A549 (cell line): ENCODE measurements at regions not wholly inside any gene's neighbourhood (a gene's known extent, or its start where the extent isn't known, plus 50 kb on each side); places are given as distances from the start of the nearest gene placed in this dataset.

Experiments used
- ATAC-seq, 2 experiments: fragments of 200-7000 bp in 1 of 2; fragments of >200 bp in 1 of 2; cut with Nextera tagmentation in 1 of 2; cut with Tn5 transposase in 1 of 2; 3 replicates each; pipeline versions ENCODE4 v1.8.0 to v1.9.1; 2018 to 2020; ENCODE audit warnings: mild to moderate bottlenecking in 1 of 2, moderate library complexity in 1 of 2
- CTCF ChIA-PET: fragments of 300-600 bp; sonication (Branson Sonifier 250); formaldehyde crosslinking; extraction: SDS; loops from one replicate; lab custom pipeline; 2021; ENCODE audit warnings: antibody characterized with exemption, inconsistent platforms; lab: Yijun Ruan, JAX
- POLR2A ChIA-PET: fragments of 350-600 bp; formaldehyde crosslinking; extraction: SDS; loops from one replicate; lab custom pipeline; 2021; ENCODE audit warnings: antibody characterized with exemption, inconsistent platforms; lab: Yijun Ruan, JAX
- DNase-seq, 2 experiments: peaks; one replicate each; pipeline versions ENCODE4 v3.0.0 to v3.0.0-alpha.2; 2011 to 2016; ENCODE audit warnings: low read depth in 1 of 2, low spot score in 1 of 2
- FAIRE-seq: peaks from 2 replicates; lab custom pipeline; 2011; peaks lifted over from hg19 to GRCh38; lab: Jason Lieb, UNC
- H3K27ac ChIP-seq, 2 experiments: fragments of >200 bp; sonication (Bioruptor Twin); formaldehyde crosslinking; 3 replicates each; pipeline ENCODE4 v1.5.1; 2016 to 2017
- H3K4me1 ChIP-seq: fragments of >200 bp; sonication (Bioruptor Twin); formaldehyde crosslinking; 3 replicates; pipeline ENCODE4 v1.6.1; 2016
- H3K4me2 ChIP-seq: fragments of >200 bp; sonication (Bioruptor Twin); formaldehyde crosslinking; 3 replicates; pipeline ENCODE4 v1.6.1; 2016
- H3K4me3 ChIP-seq: fragments of >200 bp; sonication (Bioruptor Twin); formaldehyde crosslinking; 3 replicates; pipeline ENCODE4 v1.5.1; 2016
- H3K9me3 ChIP-seq: fragments of >200 bp; sonication (Bioruptor Twin); formaldehyde crosslinking; 3 replicates; pipeline ENCODE4 v1.6.1; 2016
- CBX8 ChIP-seq: fragments of 200-600 bp; sonication (generic); IDR thresholded peaks from 2 replicates; pipeline ENCODE4 v1.6.1; 2016
- CEBPB ChIP-seq, 2 experiments: fragments of >200 bp in 1 of 2; sonication (Bioruptor Twin) in 1 of 2; formaldehyde crosslinking in 1 of 2; IDR thresholded peaks; 2 replicates each; pipeline ENCODE4 v1.6.1; 2012 to 2016
- CHD2 ChIP-seq: fragments of 150-350 bp; IDR thresholded peaks from 2 replicates; pipeline ENCODE4 v1.6.1; 2014; ENCODE audit warnings: low read length; ENCODE audit not compliant: partially characterized antibody
- EHMT2 ChIP-seq: fragments of 200-600 bp; sonication (generic); IDR thresholded peaks from 2 replicates; pipeline ENCODE4 v1.6.1; 2016; ENCODE audit warnings: antibody characterized with exemption, low read depth, mild to moderate bottlenecking, moderate library complexity
- FOSL2 ChIP-seq, 2 experiments: fragments of 450-650 bp in 1 of 2; fragments of >200 bp in 1 of 2; sonication (Bioruptor Twin) in 1 of 2; formaldehyde crosslinking; IDR thresholded peaks; 2 replicates each; pipeline versions ENCODE4 v1.5.0 to v1.6.1; 2016 to 2020; ENCODE audit warnings: mild to moderate bottlenecking in 1 of 2, moderate library complexity in 1 of 2
- HEYL ChIP-seq: fragments of 250-450 bp; sonication (Bioruptor Pico); IDR thresholded peaks from 2 replicates; pipeline ENCODE4 v1.8.0; 2021; ENCODE audit warnings: mild to moderate bottlenecking, moderate library complexity
- HOXB13 ChIP-seq: fragments of 250-450 bp; sonication (Bioruptor Pico); IDR thresholded peaks from 2 replicates; pipeline ENCODE4 v1.5.0; 2020; ENCODE audit warnings: low read depth, mild to moderate bottlenecking, moderate library complexity
- HOXB5 ChIP-seq: fragments of 250-450 bp; sonication (Bioruptor Pico); IDR thresholded peaks from 2 replicates; pipeline ENCODE4 v1.5.0; 2020; ENCODE audit warnings: mild to moderate bottlenecking, moderate library complexity
- MAZ ChIP-seq: fragments of 150-350 bp; IDR thresholded peaks from 2 replicates; pipeline ENCODE4 v1.6.1; 2014; ENCODE audit warnings: antibody characterized with exemption, low read depth, low read length, borderline replicate concordance
- NR3C1 ChIP-seq: fragments of >200 bp; sonication (Bioruptor Twin); formaldehyde crosslinking; IDR thresholded peaks from 3 replicates; pipeline ENCODE4 v1.6.1; 2017
- POLR2A ChIP-seq: IDR thresholded peaks from 2 replicates; pipeline ENCODE4 v1.6.1; 2012; ENCODE audit warnings: mild to moderate bottlenecking, low read length
- POLR2AphosphoS2 ChIP-seq: conservative IDR thresholded peaks from 2 replicates; pipeline ENCODE4 v1.6.1; 2012; ENCODE audit warnings: low read length, improper control_type of control experiment, inconsistent platforms
- RAD21 ChIP-seq, 2 experiments: fragments of >200 bp in 1 of 2; sonication (Bioruptor Twin) in 1 of 2; formaldehyde crosslinking in 1 of 2; IDR thresholded peaks in 1 of 2; conservative IDR thresholded peaks in 1 of 2; 2 replicates in 1 of 2; 3 replicates in 1 of 2; pipeline ENCODE4 v1.6.1; 2012 to 2018; ENCODE audit warnings: inconsistent platforms in 1 of 2
- RARB ChIP-seq: fragments of 250-450 bp; sonication (Bioruptor Pico); IDR thresholded peaks from 2 replicates; pipeline ENCODE4 v1.8.0; 2021; ENCODE audit warnings: mild to moderate bottlenecking, moderate library complexity
- RCOR1 ChIP-seq: fragments of 150-350 bp; IDR thresholded peaks from 2 replicates; pipeline ENCODE4 v1.6.1; 2014; ENCODE audit warnings: antibody characterized with exemption, low read length, low read depth
- RNF2 ChIP-seq: fragments of 200-600 bp; sonication (generic); IDR thresholded peaks from 2 replicates; pipeline ENCODE4 v1.6.1; 2016; ENCODE audit warnings: low read depth, mild to moderate bottlenecking, antibody characterized with exemption, moderate library complexity, borderline replicate concordance
- SMC3 ChIP-seq: fragments of >200 bp; sonication (Bioruptor Twin); formaldehyde crosslinking; IDR thresholded peaks from 3 replicates; pipeline ENCODE4 v1.6.1; 2018; ENCODE audit warnings: inconsistent platforms
- SREBF2 ChIP-seq: fragments of 450-650 bp; IDR thresholded peaks from 2 replicates; pipeline ENCODE4 v1.6.1; 2014; ENCODE audit warnings: mild to moderate bottlenecking, moderate library complexity
- TFCP2L1 ChIP-seq: fragments of 250-450 bp; sonication (Bioruptor Pico); IDR thresholded peaks from 2 replicates; pipeline ENCODE4 v1.5.0; 2021; ENCODE audit warnings: mild to moderate bottlenecking
- TP53 ChIP-seq: fragments of 250-450 bp; sonication (Bioruptor Pico); IDR thresholded peaks from 2 replicates; pipeline ENCODE4 v1.5.0; 2021; ENCODE audit warnings: mild to moderate bottlenecking, moderate library complexity
- ZNF302 ChIP-seq: fragments of 250-450 bp; sonication (Bioruptor Pico); IDR thresholded peaks from 2 replicates; pipeline ENCODE4 v1.9.0; 2021; ENCODE audit warnings: inconsistent platforms, mild to moderate bottlenecking, moderate library complexity
- WGBS: methylation state at CpG from one replicate; pipeline ENCODE4 v1.1.6; 2017; ENCODE audit errors: missing lambda C conversion rate; 5-methylcytosine and 5-hydroxymethylcytosine counted together
- TF ChIP-seq, protein P1 (sequence below): fragments of 450-650 bp; IDR thresholded peaks from 2 replicates; pipeline ENCODE4 v1.6.1; 2014; ENCODE audit warnings: antibody characterized with exemption
- TF ChIP-seq, protein P2 (sequence below): fragments of >200 bp; sonication (Bioruptor Twin); formaldehyde crosslinking; IDR thresholded peaks from 2 replicates; pipeline ENCODE4 v1.6.1; 2016
- TF ChIP-seq, protein P3 (sequence below): fragments of 250-450 bp; sonication (Bioruptor Pico); IDR thresholded peaks from 2 replicates; pipeline ENCODE4 v1.5.0; 2020; ENCODE audit warnings: low read depth, mild to moderate bottlenecking, moderate library complexity
- TF ChIP-seq, protein P4 (sequence below): fragments of >200 bp; sonication (Bioruptor Twin); formaldehyde crosslinking; IDR thresholded peaks from 3 replicates; pipeline ENCODE4 v1.6.1; 2016

DNA sequence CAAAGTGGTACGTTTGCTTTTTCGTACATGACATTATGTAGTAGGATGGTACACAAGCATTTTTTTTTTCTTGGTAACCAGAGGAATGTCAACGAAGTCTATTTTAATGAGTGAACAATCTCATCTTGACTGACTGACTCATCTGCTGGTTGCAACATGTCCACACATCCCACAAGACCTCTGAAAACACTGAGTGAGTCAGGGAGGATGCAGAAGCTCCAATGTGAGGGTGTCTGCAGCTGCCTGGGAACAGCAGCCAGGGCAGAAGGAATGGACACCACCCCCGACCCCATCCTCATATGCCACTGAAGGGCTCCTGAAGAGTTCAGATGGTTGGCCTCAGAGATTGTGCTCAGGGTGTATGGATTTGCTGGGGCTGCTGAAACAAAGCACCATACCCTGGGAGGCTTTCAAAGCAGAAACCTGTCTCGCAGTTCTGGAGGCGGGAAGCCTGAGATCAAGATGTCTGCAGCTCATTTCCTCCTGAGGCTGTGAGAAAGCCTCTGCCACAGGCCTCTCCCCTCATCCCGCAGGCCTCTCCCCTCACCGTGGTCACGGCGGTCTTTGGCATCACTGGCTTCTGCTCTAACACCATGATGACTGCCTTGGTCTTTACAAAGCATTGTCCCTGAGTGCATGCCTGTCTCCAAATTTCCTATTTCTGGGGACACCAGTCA is 124.6 kb downstream of the LRATD1 start:
- H3K4me2 ChIP-seq, result no peak overlapping the region
- CTCF ChIA-PET, result interaction anchor here (1.6 kb wide), 1 partner anchor 12 kb away, joined by 4 read pairs; no protein-coding TSS in a partner anchor
- POLR2A ChIA-PET, result no interaction called here
- peak in 1 of 2 experiments; percentile 33 for DNase-seq
- H3K9me3 ChIP-seq, result no peaks in the 10 kb centered on the region
- 5% methylated on average over 10 of the region's 10 CpGs for WGBS
- ATAC-seq, result peak; percentile 60 to 64; a peak in 4 of 6 replicates
- no peaks in the 10 kb centered on the region for H3K4me1 ChIP-seq
- H3K27ac ChIP-seq, result no peak overlapping the region
- no peak for TF ChIP-seq RARB (CRISPR knock-in tag)
- TF ChIP-seq ZNF302 (CRISPR knock-in tag), result no peak
- TF ChIP-seq TFCP2L1, result no peak
- TF ChIP-seq CBX8, result no peak
- no peak for TF ChIP-seq CHD2
- TF ChIP-seq, protein P1, sequence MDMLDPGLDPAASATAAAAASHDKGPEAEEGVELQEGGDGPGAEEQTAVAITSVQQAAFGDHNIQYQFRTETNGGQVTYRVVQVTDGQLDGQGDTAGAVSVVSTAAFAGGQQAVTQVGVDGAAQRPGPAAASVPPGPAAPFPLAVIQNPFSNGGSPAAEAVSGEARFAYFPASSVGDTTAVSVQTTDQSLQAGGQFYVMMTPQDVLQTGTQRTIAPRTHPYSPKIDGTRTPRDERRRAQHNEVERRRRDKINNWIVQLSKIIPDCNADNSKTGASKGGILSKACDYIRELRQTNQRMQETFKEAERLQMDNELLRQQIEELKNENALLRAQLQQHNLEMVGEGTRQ, result no peak
- TF ChIP-seq, protein P2, sequence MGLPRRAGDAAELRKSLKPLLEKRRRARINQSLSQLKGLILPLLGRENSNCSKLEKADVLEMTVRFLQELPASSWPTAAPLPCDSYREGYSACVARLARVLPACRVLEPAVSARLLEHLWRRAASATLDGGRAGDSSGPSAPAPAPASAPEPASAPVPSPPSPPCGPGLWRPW, result no peak
- TF ChIP-seq, protein P3, sequence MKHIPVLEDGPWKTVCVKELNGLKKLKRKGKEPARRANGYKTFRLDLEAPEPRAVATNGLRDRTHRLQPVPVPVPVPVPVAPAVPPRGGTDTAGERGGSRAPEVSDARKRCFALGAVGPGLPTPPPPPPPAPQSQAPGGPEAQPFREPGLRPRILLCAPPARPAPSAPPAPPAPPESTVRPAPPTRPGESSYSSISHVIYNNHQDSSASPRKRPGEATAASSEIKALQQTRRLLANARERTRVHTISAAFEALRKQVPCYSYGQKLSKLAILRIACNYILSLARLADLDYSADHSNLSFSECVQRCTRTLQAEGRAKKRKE (CRISPR knock-in tag), result no peak
- TF ChIP-seq POLR2A, result no peak
- no peak for TF ChIP-seq NR3C1
- no peak for TF ChIP-seq CEBPB (IDR thresholded peaks at IDR 0.05)
- no peak for TF ChIP-seq SREBF2
- TF ChIP-seq SMC3, result no peak
- TF ChIP-seq HOXB13 (CRISPR knock-in tag), result no peak
- FAIRE-seq, result no peak
- H3K4me3 ChIP-seq, result no peak overlapping the region

DNA sequence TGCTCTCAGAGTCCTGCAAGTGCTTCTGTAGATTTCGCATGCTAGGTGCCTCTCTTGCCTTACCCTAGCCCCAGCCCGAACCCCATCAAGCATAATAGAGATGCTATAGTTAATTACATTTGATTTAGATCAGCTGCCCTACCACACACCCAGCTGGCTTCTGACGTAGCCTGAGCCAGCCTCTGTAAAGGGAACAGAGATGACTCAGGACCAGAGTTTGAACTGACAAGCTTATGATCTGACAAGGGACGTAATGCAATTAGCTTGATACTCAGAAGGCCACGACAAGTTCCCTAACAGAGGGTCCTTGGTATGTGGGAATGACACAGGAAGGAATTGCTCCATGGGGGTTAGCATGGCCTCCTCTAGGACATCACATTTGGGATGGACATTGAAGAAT is 126.6 kb downstream of the LRATD1 start:
- ChIA-PET CTCF (interaction anchor here (0.8 kb wide), 1 partner anchor 13 kb away, joined by 4 read pairs; no protein-coding TSS in a partner anchor), POLR2A (no interaction called here)
- no peak for TF ChIP-seq EHMT2
- no peak for TF ChIP-seq HOXB5 (CRISPR knock-in tag)
- no peak for TF ChIP-seq FOSL2 (IDR thresholded peaks at IDR 0.05)
- no peak for TF ChIP-seq FOSL2 (CRISPR knock-in tag; IDR thresholded peaks at IDR 0.05)
- TF ChIP-seq RAD21 (conservative IDR thresholded peaks at IDR 0.05 in 1 of 2, IDR thresholded peaks at IDR 0.05 in 1 of 2), result no peak
- no peak for TF ChIP-seq HEYL (CRISPR knock-in tag)
- TF ChIP-seq SMC3, result no peak
- TF ChIP-seq POLR2AphosphoS2, result no peak
- TF ChIP-seq RNF2, result no peak
- TF ChIP-seq, protein P3 (CRISPR knock-in tag), result no peak
- no peak for TF ChIP-seq ZNF302 (CRISPR knock-in tag)
- TF ChIP-seq RCOR1, result no peak
- TF ChIP-seq, protein P4, sequence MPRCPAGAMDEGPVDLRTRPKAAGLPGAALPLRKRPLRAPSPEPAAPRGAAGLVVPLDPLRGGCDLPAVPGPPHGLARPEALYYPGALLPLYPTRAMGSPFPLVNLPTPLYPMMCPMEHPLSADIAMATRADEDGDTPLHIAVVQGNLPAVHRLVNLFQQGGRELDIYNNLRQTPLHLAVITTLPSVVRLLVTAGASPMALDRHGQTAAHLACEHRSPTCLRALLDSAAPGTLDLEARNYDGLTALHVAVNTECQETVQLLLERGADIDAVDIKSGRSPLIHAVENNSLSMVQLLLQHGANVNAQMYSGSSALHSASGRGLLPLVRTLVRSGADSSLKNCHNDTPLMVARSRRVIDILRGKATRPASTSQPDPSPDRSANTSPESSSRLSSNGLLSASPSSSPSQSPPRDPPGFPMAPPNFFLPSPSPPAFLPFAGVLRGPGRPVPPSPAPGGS, result no peak
- no peak for TF ChIP-seq CHD2
- no peak for TF ChIP-seq TP53 (CRISPR knock-in tag)
- no peak for TF ChIP-seq MAZ
- FAIRE-seq, result no peak
- DNase-seq, result no peak
- no peak overlapping the region for H3K27ac ChIP-seq
- WGBS, result 3% methylated on average over 5 of the region's 5 CpGs
- no peak for ATAC-seq
- no peak overlapping the region for H3K4me2 ChIP-seq
- no peaks in the 10 kb centered on the region for H3K9me3 ChIP-seq
- no peak overlapping the region for H3K4me3 ChIP-seq
- no peaks in the 10 kb centered on the region for H3K4me1 ChIP-seq
